ENCODE measurements at regions not wholly inside any gene's neighbourhood (a gene's known extent, or its start where the extent isn't known, plus 50 kb on each side); places are given as distances from the start of the nearest gene placed in this dataset.

GRCh38 chr12:68998041-68998440, 65.1 kb upstream of the CPM start:
- DNase-seq (no peak), ATAC-seq (ENCODE audit: low read depth) (no peak)
- WGBS (ENCODE audit: insufficient coverage) = 0% methylated on average over 1 of the region's 1 CpG
- Histone ChIP-seq H3K9ac (ENCODE audit: low read length) (no peak overlapping the region), H3K79me2 (ENCODE audit: control insufficient read depth, insufficient read depth, low read length) (no peaks in the 10 kb centered on the region), H3K4me3 (ENCODE audit: control extremely low read depth in 1 of 5, extremely low read depth in 1 of 5, insufficient read depth in 1 of 5, low read depth in 2 of 5, low read length in 4 of 5) (no peak overlapping the region), H3K27me3 (replicated peaks in 1 of 4; ENCODE audit: control extremely low read depth in 1 of 4, control insufficient read depth in 3 of 4, insufficient read depth in 4 of 4, low read length in 3 of 4) (no peaks in the 10 kb centered on the region), H3K4me2 (replicated peaks; ENCODE audit: low read depth, low read length, poor library complexity, severe bottlenecking) (no peak overlapping the region), H3K4me1 (ENCODE audit: control insufficient read depth in 2 of 2, insufficient read depth in 2 of 2, low read length in 2 of 2) (no peaks in the 10 kb centered on the region), H3K27ac (ENCODE audit: low read length in 2 of 2) (no peak overlapping the region), H2AFZ (ENCODE audit: insufficient read depth, low read depth, low read length, poor library complexity, severe bottlenecking) (no peak overlapping the region), H3K9me3 (ENCODE audit: control extremely low read depth in 1 of 3, control insufficient read depth in 2 of 3, insufficient read depth in 1 of 3, low read length in 2 of 3) (peaks cover 0 to 4% (median 2%) of the 10 kb centered on the region in 3 donors), H4K20me1 (ENCODE audit: control insufficient read depth, insufficient read depth, low read length, poor library complexity, severe bottlenecking) (no peaks in the 10 kb centered on the region), H3K36me3 (replicated peaks in 1 of 2; ENCODE audit: control extremely low read depth in 1 of 2, control insufficient read depth in 1 of 2, extremely low read depth in 1 of 2, insufficient read depth in 2 of 2, low read length in 1 of 2) (no peaks in the 10 kb centered on the region)
- H3K27me3 Mint-ChIP-seq = no peaks in the 10 kb centered on the region
- H3K27ac Mint-ChIP-seq = no peak overlapping the region
- intact Hi-C loops (cut with micrococcal nuclease) = no loop called here
- POLR2A ChIA-PET = no interaction called here
- no peak overlapping the region for H3K4me3 Mint-ChIP-seq
- peaks cover 13% of the 10 kb centered on the region for H3K9me3 Mint-ChIP-seq (ENCODE audit: insufficient read depth)
- H3K4me1 Mint-ChIP-seq = no peaks in the 10 kb centered on the region
- CTCF ChIA-PET = interaction anchor here (0.5 kb wide), 1 partner anchor 74 kb away, joined by 4 read pairs; no protein-coding TSS in a partner anchor
- TF ChIP-seq CTCF (IDR thresholded peaks at IDR 0.05) (no peak), EZH2 (IDR thresholded peaks at IDR 0.05; ENCODE audit: borderline replicate concordance, insufficient read depth, low read depth, low read length, poor library complexity, severe bottlenecking) (no peak)

- H2AFZ ChIP-seq (ENCODE audit: insufficient read depth, low read depth, low read length, poor library complexity, severe bottlenecking) = no peak overlapping the region
- no peaks in the 10 kb centered on the region for H3K4me1 ChIP-seq (ENCODE audit: control insufficient read depth in 2 of 2, insufficient read depth in 2 of 2, low read length in 2 of 2)
- 100% methylated on average over 1 of the region's 3 CpGs for WGBS (ENCODE audit: insufficient coverage)
- intact Hi-C loops (cut with micrococcal nuclease) = no loop called here
- no peaks in the 10 kb centered on the region for H4K20me1 ChIP-seq (ENCODE audit: control insufficient read depth, insufficient read depth, low read length, poor library complexity, severe bottlenecking)
- ChIA-PET POLR2A (no interaction called here), CTCF (no interaction called here)
- no peaks in the 10 kb centered on the region for H3K79me2 ChIP-seq (ENCODE audit: control insufficient read depth, insufficient read depth, low read length)
- H3K9me3 ChIP-seq (ENCODE audit: control extremely low read depth in 1 of 3, control insufficient read depth in 2 of 3, insufficient read depth in 1 of 3, low read length in 2 of 3) = peaks cover 0 to 4% (median 2%) of the 10 kb centered on the region in 3 donors
- no peaks in the 10 kb centered on the region for H3K4me1 Mint-ChIP-seq
- H3K9ac ChIP-seq (ENCODE audit: low read length) = no peak overlapping the region
- H3K27me3 ChIP-seq (replicated peaks in 1 of 4; ENCODE audit: control extremely low read depth in 1 of 4, control insufficient read depth in 3 of 4, insufficient read depth in 4 of 4, low read length in 3 of 4) = no peaks in the 10 kb centered on the region
- no peak overlapping the region for H3K4me3 Mint-ChIP-seq
- no peaks in the 10 kb centered on the region for H3K27me3 Mint-ChIP-seq
- H3K9me3 Mint-ChIP-seq (ENCODE audit: insufficient read depth) = peaks cover 13% of the 10 kb centered on the region
- no peak for DNase-seq
- H3K4me3 ChIP-seq (ENCODE audit: control extremely low read depth in 1 of 5, extremely low read depth in 1 of 5, insufficient read depth in 1 of 5, low read depth in 2 of 5, low read length in 4 of 5) = no peak overlapping the region
- no peak overlapping the region for H3K27ac ChIP-seq (ENCODE audit: low read length in 2 of 2)
- H3K4me2 ChIP-seq (replicated peaks; ENCODE audit: low read depth, low read length, poor library complexity, severe bottlenecking) = no peak overlapping the region
- no peak for TF ChIP-seq EZH2 (IDR thresholded peaks at IDR 0.05; ENCODE audit: borderline replicate concordance, insufficient read depth, low read depth, low read length, poor library complexity, severe bottlenecking)
- TF ChIP-seq CTCF (IDR thresholded peaks at IDR 0.05) = no peak
- no peak overlapping the region for H3K27ac Mint-ChIP-seq
- no peaks in the 10 kb centered on the region for H3K36me3 ChIP-seq (replicated peaks in 1 of 2; ENCODE audit: control extremely low read depth in 1 of 2, control insufficient read depth in 1 of 2, extremely low read depth in 1 of 2, insufficient read depth in 2 of 2, low read length in 1 of 2)
- no peak for ATAC-seq (ENCODE audit: low read depth)
Measured at GRCh38 chr12:69000074-69000473, 67.1 kb upstream of the CPM start.
